ENCODE measurements at regions not wholly inside any gene's neighbourhood (a gene's known extent, or its start where the extent isn't known, plus 50 kb on each side); places are given as distances from the start of the nearest gene placed in this dataset.
"Not testable (repeated sequence)": the region's sequence is repeated elsewhere in the genome, so short reads cannot be mapped to it uniquely, and the experiment has no call there.

DNA sequence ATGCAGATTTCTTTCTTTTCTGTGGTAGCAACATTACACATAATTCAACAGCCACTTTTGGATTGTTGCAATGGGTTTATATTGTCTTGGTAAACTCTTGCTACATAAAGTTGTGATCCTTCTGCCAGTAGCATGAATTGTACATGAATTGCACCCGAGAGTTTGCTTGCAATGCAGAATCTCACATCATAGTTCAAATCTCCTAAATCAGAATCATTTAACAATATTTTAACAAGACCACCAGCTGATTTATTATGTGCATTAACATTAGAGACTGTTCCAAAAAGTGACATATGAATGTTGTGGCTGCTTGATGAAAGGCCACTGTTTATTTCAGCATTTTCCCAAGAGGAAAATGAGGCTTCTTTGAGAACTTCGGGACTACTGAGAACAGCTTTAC, 1491.8 kb upstream of the NUDT12 start:
- TF ChIP-seq, protein P1, sequence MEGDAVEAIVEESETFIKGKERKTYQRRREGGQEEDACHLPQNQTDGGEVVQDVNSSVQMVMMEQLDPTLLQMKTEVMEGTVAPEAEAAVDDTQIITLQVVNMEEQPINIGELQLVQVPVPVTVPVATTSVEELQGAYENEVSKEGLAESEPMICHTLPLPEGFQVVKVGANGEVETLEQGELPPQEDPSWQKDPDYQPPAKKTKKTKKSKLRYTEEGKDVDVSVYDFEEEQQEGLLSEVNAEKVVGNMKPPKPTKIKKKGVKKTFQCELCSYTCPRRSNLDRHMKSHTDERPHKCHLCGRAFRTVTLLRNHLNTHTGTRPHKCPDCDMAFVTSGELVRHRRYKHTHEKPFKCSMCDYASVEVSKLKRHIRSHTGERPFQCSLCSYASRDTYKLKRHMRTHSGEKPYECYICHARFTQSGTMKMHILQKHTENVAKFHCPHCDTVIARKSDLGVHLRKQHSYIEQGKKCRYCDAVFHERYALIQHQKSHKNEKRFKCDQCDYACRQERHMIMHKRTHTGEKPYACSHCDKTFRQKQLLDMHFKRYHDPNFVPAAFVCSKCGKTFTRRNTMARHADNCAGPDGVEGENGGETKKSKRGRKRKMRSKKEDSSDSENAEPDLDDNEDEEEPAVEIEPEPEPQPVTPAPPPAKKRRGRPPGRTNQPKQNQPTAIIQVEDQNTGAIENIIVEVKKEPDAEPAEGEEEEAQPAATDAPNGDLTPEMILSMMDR (conservative IDR thresholded peaks at IDR 0.05), result no peak
- H3K27ac ChIP-seq, result no peak overlapping the region

DNA sequence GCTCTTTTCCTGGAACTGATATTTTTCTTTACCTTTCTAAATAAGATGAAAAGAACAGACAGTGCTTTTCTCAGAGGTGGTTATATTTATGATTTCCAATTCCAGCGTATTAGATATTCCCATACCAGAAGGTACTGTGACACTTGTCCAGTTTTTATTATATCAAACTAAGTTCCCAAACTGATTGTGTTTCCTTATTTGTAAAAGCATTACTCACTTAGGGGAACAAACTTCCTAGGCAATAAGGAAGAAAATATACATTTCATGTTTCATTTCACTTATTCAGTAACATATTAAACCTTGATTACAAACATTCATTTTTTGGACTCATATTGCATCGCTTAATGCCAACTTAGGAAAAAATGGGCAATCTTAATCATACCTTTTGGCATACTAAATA, 1480.0 kb upstream of the NUDT12 start:
- H3K27ac ChIP-seq, result no peak overlapping the region
- TF ChIP-seq, protein P1 (conservative IDR thresholded peaks at IDR 0.05), result no peak

DNA sequence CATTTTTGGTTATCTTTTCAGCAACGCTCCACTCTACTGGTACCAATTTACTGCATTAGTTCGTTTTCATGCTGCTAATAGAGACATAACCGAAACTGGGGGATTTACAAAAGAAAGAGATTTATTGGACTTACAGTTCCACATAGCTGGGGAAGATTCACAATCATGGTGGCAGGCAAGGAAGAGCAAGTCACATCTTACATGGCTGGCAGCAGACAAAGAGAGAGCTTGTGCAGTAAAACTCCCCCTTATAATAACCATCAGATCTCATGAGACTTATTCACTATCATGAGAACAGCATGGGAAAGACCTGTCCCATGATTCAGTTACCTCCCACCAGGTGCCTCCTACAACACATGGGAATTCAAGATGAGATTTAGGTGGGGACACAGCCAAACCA, 1474.2 kb upstream of the NUDT12 start:
- H3K27ac ChIP-seq, result not testable (repeated sequence)

DNA sequence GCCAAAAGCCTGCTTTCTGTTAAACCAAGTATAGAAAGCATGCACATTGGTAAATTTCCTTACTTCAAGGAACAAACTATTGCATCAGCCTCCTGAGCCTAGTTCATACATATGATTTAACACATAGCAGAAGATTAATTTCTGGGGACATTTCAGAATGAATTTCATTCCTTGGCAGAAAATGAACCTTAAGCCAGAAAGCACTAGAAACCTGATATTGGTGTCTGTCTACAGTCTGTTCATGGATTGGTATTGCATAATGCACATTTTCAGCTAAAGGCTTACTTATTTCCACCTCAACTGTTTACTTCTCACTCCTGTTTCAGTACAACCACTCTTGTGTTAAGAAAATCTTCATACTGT, 1471.8 kb upstream of the NUDT12 start:
- no peak overlapping the region for H3K27ac ChIP-seq
- TF ChIP-seq, protein P1 (conservative IDR thresholded peaks at IDR 0.05), result no peak

DNA sequence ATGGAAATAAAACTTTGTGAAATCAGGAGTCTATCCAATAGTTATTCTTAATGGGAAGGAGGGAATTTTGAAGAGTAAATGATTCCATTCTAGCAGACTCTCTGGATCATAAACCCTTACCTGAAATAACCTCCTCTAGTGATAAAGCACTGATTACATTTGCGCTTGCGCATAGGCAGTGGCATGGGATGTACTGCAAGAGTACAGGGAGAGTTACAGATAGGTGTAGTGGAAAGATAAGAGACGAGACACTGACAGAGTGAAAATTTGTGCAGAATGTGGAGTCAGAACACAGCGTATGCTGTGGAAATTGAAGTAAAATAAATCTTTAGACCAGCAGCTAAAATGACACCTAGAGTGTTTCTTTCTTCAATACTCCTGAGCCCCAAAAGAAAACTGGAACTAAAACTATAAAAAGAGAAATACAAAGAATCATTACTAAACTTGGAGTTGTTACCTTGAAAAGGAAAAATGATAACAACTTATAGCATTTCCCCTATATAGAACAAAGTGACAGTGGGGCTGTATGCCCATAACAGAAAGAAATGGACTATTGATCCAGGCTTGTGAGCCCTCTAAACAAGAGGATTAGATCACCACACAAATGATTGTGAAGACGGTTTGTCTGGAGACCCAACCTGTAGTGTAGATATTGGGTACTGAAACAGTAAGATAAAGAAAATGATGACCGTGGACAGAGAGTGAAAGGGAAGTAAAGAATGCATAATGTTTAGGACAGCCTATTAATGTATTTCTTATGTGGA, 1471.2 kb upstream of the NUDT12 start:
- TF ChIP-seq, protein P1 (conservative IDR thresholded peaks at IDR 0.05), result no peak

DNA sequence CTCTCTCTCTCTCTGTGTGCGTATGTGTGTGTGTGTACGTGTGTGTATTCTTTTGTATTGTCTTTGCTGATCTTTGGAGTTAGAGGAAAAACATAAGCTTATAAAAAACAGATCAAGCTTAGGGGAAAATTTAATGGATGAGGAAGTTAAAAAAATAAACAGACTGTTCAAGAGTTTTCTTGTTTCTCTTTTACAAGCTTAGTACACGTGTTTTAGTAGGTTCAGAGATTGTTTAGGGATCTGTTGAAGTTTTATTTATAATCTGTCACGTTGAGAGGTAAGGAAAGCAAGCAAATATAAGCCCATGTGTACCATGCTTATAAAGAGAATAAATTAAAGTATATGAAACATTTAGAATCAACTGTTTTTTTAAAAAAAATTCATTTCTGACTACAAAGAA, 1470.3 kb upstream of the NUDT12 start:
- TF ChIP-seq, protein P1 (conservative IDR thresholded peaks at IDR 0.05), result no peak
- no peak overlapping the region for H3K27ac ChIP-seq

More for the DNA sequence above, 1471.2 kb upstream of the NUDT12 start:
- no peak overlapping the region for H3K27ac ChIP-seq

DNA sequence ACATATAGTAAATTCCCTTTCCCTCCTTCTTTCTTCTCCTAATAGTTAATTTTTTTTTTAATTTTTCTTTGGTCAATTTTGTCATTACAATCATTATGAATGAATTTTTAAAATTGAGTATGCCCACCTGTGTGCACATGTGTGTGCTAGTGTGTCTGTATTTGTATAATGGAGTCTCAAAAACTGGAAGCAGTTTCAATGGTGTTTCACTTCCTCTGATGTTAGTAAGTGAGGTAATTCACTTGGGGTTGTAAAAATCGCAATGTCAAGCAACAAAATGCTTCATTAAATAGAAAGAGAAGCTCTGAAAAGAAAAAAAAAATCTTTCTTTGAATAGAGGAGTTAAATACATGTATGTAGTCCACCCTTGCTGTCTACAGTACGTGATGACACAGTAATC, 1467.6 kb upstream of the NUDT12 start:
- TF ChIP-seq, protein P1 (conservative IDR thresholded peaks at IDR 0.05), result no peak
- no peak overlapping the region for H3K27ac ChIP-seq

DNA sequence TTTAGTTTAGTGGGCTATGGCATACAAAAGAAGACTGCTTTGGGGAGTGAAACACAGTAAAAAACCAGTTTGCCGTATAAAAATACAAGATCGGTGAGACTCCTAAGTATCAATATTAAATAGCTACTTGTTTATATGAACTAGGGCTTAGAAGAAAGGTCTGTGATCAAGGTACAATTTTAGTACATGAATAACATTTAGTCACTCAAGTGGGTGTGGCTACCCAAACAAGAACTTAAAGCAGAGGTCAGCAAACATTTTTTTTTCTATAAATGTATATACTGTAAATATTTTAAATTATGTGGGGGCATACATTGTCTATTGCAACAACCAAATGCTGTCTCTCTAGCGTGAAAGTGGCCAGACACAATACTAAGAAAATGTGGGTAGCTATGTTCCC, 1452.5 kb upstream of the NUDT12 start:
- TF ChIP-seq, protein P1 (conservative IDR thresholded peaks at IDR 0.05), result no peak
- H3K27ac ChIP-seq, result no peak overlapping the region

Data from VCaP (cell line).